ENCODE measurements at regions not wholly inside any gene's neighbourhood (a gene's known extent, or its start where the extent isn't known, plus 50 kb on each side); places are given as distances from the start of the nearest gene placed in this dataset.

DNA sequence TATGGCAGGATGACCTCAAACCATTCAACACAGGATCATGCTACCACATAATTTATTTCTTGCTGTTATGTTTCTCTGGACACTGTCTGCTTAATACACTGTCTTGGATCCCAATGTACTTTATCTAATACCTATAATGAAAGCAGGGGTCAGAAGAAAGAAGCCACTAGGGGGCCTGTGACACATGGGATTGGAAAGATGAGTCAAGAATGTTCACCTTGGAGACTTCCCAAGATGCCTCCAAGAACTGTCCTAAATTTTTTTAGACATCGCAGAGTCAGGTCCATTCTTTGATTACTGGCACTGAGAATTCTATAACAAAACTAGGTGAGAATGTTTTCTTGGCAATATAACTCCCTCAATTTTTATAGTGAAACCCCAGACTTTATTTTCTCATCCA lies 305.8 kb upstream of the SMARCA2 start:
- TF ChIP-seq, protein P1, sequence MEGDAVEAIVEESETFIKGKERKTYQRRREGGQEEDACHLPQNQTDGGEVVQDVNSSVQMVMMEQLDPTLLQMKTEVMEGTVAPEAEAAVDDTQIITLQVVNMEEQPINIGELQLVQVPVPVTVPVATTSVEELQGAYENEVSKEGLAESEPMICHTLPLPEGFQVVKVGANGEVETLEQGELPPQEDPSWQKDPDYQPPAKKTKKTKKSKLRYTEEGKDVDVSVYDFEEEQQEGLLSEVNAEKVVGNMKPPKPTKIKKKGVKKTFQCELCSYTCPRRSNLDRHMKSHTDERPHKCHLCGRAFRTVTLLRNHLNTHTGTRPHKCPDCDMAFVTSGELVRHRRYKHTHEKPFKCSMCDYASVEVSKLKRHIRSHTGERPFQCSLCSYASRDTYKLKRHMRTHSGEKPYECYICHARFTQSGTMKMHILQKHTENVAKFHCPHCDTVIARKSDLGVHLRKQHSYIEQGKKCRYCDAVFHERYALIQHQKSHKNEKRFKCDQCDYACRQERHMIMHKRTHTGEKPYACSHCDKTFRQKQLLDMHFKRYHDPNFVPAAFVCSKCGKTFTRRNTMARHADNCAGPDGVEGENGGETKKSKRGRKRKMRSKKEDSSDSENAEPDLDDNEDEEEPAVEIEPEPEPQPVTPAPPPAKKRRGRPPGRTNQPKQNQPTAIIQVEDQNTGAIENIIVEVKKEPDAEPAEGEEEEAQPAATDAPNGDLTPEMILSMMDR (IDR thresholded peaks at IDR 0.05; ENCODE audit: low read depth, low read length): peak; percentile 92
- TF ChIP-seq POLR2A (IDR thresholded peaks at IDR 0.05; ENCODE audit: extremely low read depth, insufficient read length) (no peak), MYC (IDR thresholded peaks at IDR 0.05; ENCODE audit: low read depth, low read length) (no peak)
- TF ChIP-seq, protein P2, sequence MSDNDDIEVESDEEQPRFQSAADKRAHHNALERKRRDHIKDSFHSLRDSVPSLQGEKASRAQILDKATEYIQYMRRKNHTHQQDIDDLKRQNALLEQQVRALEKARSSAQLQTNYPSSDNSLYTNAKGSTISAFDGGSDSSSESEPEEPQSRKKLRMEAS (IDR thresholded peaks at IDR 0.05; ENCODE audit: low read depth, low read length): no peak

All from NB4 (cell line).